ENCODE measurements at regions not wholly inside any gene's neighbourhood (a gene's known extent, or its start where the extent isn't known, plus 50 kb on each side); places are given as distances from the start of the nearest gene placed in this dataset.

GRCh38 chr6:29884261-29884660, 56.6 kb downstream of the HLA-G start:
- no peak for DNase-seq

GRCh38 chr6:29886701-29887100, 55.6 kb upstream of the HLA-A start:
- DNase-seq: no peak

DNA sequence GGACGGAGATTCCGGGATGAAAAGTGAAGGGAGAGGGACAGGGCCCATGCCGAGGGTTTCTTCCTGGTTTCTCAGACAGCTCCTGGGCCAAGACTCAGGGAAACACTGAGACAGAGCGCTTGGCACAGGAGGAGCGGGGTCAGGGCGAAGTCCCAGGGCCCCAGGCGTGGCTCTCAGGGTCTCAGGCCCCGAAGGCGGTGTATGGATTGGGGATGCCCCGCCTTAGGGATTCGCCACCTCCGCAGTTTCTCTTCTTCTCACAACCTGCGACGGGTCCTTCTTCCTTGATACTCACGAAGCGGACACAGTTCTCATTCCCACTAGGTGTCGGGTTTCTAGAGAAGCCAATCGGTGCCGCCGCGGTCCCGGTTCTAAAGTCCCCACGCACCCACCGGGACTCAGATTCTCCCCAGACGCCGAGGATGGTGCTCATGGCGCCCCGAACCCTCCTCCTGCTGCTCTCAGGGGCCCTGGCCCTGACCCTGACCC, 55.0 kb upstream of the HLA-A start:
- DNase-seq: peak; percentile 15

- peak; percentile 87 for DNase-seq
Measured at GRCh38 chr6:29887819-29888776, 54.2 kb upstream of the HLA-A start.
